ENCODE measurements at regions not wholly inside any gene's neighbourhood (a gene's known extent, or its start where the extent isn't known, plus 50 kb on each side); places are given as distances from the start of the nearest gene placed in this dataset.
"Not testable (repeated sequence)": the region's sequence is repeated elsewhere in the genome, so short reads cannot be mapped to it uniquely, and the experiment has no call there.

DNA sequence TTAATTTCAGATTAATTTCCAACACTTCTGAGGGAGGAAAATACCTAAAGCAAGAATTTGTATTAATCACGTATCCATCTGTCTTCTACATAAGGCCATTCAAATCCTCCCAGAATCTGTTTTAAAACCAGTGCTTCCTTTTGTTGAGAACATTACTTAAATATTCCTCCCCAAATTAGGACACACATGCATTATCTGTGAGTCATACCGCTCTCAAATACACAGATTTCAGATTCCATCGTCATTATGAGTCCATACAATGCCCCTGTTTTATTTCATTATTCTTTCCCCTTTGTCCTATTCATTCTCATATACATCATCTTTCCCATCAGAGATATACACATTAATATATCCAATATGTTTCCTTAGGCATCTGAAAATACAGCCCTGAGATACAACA, 57.3 kb upstream of the PRSS12 start:
- DNase-seq, result no peak

DNA sequence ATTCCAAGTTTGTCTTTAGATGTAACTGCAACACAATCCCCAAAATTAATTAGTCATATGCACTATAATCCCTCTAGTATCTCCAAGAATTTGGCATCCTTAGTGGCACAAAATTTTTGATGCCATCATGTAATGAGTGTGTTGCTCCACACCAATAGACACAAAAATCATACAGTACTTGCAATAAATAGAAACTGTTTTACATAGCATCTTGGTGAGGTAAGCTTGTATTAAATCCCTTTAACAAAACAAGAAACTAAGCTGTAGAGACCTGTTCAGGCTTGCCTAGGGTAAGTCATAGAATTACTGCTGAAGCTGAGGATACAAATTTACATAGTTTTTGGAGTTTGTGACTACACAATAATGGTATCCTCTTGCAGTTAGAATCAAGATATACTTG, 64.5 kb upstream of the PRSS12 start:
- DNase-seq, result no peak

DNA sequence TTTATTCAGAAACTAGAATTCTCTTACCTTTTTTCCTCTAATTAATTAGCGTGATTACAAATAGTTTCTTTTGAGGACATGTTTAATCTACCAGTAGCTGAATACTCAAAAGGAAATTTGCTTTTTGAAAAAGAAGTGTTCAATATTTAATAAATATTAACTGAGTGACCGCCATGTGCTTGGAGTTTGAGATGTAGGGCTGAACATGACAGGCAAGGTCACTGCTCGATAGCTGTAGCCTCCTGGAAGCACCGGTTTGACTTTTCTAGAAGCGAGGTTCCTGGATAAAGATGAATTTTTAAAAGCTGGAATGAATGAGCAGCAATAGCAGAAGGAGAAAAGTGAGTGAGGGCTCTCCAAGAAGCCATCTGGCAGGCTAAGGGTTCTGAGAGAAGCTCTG, 65.0 kb upstream of the PRSS12 start:
- not testable (repeated sequence) for DNase-seq

DNA sequence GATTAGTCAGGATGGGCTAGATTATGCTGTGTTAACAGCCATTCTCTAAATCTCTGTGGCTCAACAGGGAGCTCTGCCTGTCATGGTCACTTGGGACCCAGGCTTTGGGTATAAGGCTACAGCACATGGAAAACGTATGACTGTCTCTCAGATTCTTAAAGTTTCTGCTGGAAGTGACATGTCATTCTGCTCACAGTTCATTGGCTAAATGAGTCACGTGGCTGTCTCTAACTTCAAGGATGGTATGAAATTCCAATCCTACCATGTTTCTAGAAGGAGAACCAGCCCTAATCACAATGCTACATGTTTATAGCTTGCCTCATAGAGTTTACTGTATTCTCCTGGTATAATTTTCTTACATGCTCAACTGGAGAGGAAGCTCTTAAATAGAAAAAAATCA, 65.6 kb upstream of the PRSS12 start:
- DNase-seq, result not testable (repeated sequence)

DNA sequence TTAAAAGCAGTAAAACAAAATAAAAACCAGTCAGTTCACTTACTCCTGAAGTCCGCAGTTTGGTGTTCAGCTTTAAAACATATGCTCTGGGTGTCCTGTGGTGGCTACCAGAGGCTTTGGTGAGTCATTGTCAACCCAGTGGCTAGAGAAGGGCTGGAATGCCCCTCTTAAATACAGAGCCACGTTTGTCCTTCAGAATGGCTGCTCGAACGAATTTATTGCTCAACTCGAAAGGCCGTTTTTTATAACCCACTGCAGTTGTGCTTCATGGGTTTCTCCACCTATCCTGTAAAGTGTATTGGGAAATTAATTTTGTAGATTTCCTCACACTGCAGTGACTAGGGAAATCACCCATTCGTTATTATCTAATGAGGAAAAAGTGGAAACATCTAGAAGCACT, 66.8 kb upstream of the PRSS12 start:
- not testable (repeated sequence) for DNase-seq

DNA sequence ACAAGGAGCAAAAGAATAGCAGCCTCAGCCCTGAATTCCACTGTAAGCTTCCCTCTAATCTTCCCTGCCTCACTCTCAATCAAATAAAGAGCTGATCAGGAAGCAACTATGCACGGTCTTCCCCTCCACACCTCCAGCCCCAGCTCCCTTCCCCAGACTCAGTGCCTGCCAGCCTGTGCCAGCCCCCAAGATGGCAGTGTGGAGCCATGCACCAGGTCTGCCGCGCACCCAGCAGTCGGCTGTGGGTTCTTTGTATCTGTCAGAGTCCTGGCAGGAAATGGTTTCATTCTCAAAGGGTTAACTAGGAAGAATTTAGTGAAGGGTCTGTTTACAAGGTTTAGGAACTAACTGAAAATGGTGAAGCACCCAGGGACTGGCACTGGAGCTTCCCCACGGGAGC, 71.3 kb upstream of the PRSS12 start:
- DNase-seq, result not testable (repeated sequence)

DNA sequence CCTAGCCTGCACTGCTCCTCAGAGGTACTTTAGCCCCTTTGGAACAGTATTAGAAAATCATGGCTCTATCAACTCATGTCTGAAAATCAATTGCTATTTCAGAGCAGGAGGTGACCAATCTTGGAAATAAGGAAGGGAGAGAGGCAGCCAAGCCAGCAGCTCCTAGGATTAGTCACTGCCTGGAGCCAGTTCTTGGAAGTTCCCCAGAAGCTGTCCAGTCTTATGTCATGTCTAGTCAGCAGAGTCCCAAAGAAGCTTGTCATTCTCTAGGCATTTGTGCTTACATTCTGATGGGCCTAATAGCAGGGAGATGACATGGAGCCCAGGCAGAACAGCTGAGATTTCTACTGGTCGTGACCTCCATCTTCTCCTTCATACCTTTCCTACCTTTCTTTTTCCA, 76.1 kb upstream of the PRSS12 start:
- DNase-seq, result not testable (repeated sequence)

DNA sequence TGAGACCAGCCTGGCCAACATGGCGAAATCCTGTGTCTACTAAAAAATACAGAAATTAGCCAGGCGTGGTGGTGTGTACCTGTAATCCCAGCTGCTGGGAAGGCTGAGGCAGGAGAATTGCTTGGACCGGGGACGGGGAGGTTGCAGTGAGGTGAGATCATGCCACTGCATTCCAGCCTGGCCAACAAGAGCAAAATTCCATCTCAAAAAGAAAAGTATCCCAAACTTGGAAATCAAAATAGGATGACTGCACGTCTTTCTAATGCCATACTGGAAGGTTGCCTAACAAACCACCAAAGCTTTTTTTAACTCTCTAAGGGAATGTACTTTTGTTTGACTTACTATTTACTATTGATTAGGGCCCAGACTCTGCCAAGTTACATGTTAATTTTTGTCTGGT, 79.6 kb upstream of the PRSS12 start:
- not testable (repeated sequence) for DNase-seq

DNA sequence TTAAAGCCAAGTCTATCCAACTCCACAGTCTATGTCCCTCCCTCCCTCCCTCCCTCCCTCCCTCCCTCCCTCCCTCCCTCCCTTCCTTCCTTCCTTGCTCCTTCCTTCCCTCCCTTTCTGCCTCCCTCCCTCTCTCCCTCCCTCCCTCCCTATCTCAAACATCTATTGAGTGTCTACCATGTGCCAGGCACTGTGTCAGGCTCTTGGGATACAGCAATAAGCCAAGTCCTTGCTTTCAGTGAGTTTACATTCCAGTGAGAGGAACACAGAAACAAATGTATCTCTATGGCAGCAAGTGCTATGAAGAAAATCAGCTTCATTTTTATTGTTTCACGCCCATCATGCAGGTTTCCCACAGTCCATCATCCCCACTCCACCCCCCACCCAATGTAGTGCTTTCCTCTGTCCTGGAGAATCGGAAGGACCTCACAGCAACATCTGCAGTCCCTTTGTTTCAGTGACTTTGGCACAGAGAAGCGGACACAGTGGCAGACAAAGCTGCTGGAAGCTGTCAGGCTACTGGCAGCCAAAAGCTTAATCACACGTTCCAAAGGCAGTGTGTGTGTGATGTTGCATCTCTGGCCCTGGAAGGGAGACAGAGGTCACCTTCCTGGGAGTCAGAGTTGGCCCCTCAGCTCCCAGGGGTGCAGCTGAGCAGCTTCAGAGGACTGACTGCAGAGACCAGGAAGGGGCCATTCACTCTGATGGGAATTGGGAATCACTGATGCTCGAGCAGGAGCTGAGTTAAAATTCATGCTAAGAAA, 81.0 kb upstream of the PRSS12 start:
- DNase-seq, result not testable (repeated sequence)

DNA sequence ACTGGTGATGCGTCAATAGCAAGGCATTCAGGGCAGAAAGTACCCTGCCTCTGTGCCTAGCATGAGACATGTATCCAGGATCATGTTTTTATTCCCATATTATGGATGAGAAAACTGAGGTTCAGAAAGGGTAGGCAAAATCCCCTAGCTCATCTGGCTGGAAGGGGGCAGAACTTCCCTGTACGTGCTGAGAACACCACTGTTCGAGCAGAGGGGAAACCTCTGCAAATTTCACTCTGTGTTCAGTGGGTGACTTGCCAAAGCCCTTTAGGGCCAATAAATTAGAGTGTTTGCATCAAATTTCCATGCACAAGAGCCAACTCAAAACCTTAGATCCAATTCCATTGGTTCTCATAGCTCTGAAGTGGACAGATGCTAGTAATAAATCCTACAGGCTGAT, 82.6 kb upstream of the PRSS12 start:
- DNase-seq, result not testable (repeated sequence)

DNA sequence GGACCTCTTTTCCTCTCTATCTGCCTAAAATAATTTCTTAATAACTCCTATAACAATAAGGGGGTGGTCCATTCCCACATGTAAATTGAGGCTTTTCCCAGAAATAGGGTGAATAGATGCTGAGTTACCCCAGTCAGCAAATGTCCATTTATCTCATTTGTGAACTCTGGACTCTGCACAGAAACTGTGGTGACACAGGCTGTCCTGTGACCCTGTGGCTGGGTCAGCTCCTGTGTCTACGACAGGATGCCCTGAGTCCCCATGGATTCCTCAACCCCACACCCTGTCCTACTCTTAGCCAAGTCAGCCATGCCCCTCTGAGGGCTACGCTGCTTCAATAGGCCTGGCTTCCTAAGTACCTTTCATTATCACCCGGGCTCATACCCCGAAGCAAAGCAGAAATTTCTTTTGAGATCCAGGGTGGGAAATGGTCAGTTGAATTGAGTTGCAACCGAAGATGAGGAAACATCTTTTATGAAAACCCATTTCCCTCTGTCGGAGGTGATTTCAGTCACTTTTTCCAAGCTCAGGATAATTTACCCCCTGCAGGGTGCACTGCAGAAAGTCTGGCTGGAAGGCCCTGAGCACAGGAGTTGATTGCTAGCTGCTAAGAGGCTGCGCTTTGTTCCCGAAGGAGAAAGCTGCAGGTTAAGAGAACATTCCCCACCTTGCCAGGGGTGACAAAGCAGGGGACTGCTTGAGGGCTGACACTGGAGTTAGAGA, 89.5 kb upstream of the PRSS12 start:
- not testable (repeated sequence) for DNase-seq

DNA sequence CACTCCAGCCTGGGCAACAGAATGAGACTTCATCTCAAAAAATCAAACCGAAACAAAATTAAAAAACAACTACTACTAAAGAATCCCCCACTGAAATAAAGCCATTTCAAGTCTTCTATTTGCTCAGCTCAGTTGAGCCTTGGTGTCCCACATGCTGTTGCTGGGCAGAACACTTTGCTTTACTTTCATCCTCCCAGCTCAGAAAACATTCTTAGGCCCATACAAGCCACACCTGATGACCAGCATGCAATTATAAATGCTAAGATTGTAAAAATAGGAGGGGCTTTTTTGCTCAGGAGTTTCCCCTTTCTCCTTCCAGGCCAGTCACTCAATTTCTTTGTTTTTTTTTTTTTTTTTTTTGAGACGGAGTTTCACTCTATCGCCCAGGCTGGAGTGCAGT, 94.6 kb upstream of the PRSS12 start:
- DNase-seq, result not testable (repeated sequence)

DNA sequence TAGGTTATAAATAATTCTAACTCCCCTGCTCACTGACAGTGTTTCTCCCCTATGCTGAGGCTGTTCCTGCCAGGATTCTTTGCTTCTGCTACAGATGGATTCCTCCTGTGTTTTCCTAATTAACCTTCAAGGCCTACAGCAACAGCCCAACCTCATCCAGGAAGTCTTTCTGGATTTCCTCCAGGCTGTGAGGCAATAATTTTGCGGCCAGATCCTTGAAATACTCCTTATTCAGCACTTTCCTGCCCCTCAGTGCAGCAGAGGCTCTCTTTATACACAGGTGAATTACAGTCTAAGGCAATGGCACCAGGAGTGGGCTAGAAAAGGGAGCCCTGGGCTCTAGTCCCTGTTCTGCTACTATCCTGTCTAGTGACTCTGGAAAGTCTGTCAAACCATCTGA, 102.1 kb upstream of the PRSS12 start:
- not testable (repeated sequence) for DNase-seq

DNA sequence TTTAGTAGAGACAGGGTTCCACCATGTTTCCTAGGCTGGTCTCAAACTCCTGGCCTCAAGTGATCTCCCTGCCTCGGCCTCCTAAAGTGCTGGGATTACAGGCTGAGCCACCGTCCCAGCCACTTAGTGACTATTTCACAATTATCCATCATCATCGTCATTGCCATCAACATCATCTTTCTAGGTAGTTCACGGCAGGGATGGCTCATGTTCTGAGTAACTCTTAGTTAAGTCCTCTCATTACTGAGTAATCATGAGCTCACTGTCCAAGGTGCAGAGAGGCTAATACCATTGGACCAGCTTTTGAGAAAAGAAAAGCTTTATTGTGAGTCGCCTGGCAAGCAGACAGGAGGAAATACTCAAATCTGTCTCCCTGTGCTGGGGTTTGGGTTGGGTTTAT, 108.6 kb upstream of the PRSS12 start:
- not testable (repeated sequence) for DNase-seq

DNA sequence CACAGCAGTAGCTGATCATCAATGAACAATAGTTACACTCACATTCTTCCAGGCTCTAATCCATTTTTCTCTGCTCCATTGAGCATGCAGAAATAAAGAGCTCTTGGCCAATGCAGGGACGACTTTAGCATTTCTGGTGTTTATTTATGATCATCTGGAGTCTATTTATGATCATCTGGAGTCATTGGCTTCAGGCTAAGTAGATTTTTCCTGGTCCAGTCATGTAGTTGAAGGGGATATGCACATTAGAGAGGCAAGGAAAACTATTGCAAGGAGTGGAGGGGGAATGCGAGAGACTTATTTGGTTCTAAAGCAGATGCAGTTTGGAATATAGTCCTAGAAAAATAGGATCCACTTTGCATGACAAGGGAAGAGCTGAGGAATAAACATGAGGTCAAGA, 113.0 kb upstream of the PRSS12 start:
- not testable (repeated sequence) for DNase-seq

DNA sequence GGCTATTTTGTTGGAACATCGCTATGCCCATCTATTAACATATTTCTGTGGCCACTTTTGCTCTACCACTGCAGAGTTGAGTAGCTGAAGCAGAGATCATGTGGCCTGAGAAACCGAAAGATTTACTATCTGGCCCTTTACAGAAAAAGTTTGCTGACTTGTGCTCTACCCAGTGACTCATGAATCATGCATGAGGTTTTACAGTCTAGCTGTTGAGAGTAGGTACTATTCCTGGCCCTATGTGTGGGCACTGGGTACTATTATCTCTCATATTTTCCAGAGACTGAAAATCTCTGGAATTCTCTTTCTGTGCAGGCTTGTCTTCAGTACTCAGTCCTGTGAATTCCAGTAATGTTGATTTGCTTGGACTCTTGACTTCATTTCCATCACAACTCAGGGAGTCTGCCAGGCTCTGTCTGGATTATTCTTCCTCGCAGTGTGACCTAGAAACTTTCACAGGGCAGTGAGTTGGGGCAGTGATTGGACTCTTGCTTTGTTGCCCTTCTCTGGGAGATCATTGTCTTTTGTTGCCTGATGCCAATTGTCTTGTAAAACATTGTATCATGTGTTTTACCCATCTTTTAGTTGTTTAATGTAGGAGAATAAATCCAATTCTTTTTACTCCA, 121.3 kb upstream of the PRSS12 start:
- not testable (repeated sequence) for DNase-seq

DNA sequence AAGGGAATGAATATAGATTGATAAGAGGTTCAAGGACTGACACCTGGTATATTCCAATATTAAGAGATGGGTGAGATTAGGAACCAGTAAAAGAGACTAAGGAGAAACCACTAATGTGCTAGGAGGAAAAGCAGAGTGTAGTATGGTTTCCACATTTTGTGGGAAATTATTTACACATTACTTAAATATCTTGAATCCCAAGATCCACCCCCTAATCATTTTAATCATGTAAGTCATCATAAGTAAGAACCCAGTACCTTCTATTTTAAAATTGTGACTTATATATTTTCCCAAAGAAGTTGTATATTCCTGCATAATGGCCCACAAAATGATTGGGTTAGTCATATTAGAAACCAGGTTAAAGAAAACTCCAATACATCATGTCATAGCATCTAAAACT, 122.0 kb upstream of the PRSS12 start:
- DNase-seq, result not testable (repeated sequence)

DNA sequence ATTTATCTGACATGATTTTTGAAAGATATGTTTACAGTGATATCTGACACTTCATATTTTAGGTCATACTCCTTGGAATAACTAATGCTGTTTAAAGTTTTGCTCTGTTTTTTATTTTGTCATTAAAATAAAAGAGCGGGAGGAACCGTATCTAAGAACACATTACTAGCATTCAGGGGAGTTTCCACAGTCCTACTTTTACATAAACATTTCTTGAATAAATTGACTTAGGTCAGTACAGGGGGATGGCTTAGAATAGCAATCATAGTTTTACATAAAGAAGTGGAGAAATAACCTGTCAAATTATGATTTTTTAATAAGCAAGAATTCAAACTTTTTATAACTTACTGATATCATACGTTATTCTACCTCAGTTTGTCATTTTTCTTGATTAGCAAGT, 123.1 kb upstream of the PRSS12 start:
- DNase-seq, result not testable (repeated sequence)

DNA sequence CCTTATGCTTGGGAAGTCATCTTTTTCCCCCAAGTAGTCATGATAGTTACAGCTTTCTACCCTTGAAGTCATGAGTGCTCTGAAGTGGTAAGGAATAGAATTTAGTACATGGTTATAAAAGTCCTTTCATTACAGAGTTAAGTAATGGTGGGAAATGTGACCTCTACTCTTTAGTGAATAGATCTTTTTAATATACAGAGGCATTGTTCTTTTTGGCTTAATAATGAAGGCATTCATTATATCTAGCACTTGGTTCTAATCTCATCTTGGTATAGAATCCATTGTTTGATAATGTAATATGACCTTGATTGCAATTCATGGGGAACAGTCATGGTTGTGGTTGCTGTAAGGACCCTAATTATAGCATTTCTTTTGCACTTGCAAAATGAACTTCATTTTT, 125.0 kb upstream of the PRSS12 start:
- DNase-seq, result not testable (repeated sequence)

DNA sequence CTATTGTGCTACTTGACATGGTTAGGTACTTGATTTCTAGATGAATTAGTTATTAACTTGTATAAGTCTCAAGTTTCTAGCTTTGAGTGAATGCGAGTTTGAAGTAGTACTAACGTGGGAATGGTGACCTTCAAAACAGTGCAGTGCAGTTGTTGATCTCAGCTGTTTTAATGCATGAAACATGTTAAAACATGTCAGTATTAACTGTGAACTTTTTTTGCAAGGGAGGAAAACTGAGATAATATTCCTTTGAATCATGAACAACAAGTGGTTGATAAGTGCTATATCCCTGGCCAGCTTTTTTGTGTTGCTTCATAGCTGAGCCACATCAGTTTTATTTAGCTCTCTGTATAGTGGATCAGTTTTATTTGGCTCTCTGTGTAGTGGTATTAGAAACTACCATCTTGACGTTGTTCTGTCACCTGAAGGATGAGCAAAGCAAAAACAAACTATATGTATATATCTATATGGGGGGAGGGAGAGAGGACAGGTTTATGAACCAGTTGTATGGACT, 133.1 kb upstream of the PRSS12 start:
- DNase-seq, result not testable (repeated sequence)

DNA sequence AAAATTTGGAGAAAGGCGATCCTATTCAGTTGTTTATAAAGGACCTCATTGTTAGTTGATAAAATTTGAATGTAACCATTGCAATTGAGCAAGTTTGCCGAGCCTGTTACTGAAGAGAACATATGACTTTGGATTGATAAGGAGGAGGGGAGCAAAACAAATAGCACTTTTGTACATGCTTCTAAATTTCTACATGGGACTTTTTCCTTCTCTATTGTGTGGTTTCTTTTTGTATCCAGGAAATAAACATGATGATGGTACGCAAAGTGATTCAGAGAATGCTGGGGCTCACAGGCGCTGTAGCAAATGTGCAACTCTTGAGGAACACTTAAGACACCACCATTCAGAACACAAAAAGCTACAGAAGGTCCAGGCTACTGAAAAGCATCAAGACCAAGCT, 140.2 kb upstream of the PRSS12 start:
- not testable (repeated sequence) for DNase-seq

DNA sequence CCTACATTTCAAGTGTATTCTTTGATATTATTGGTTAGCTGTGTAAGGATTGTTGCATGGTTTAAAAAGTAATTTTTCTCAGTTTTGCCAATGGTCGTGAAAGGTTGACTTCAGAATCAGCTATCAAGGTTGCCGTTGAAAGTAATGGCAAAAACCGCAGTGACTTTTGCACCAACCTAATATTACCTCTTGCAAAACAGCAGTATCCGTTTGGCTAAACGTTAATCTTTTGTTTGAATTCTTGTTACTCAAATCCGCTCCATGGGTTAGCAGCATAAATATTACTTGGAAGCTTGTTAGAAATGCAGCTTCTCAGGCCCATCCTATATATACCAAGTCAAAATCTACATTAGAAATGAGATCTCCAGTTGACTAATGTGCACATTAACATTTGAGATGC, 141.6 kb upstream of the PRSS12 start:
- not testable (repeated sequence) for DNase-seq

DNA sequence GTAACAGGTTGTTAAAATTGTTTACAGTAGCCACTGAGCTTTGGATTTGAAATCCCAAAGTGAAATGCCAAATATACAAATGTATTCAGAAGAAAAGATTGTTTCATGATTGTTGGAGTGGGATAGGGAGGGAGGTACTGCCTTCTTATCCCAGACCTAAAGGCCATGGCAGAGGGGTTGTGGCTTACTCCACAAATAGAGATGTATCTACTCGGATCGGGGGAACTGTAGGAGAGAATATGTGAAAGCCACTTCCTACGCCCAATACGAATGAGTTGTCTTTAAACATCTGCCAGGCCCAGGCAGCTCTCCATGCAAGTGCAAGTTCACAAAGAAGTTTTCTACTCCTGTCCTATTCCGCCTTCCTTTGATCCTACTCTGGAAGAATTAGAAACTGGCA, 150.2 kb upstream of the PRSS12 start:
- not testable (repeated sequence) for DNase-seq

DNA sequence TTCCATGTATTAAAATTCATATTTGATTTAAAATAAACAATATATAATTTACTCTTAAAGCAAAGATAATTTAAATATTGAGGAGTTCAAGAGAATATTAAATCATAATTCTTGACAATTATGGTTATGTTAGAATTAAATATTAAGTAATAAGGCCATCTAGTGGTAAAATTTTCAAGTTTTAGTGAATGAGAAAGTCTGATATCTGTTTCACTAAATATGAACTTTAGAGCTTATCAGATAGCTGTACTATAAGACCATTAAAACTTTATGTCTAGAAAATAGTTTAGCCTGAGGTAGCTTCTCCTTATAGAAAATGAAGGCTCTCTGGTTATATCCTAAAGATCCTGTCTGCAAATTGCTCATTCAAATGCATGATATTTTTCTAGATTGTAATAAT, 152.1 kb upstream of the PRSS12 start:
- not testable (repeated sequence) for DNase-seq
